Erythroblast (primary cell): ENCODE measurements at regions not wholly inside any gene's neighbourhood (a gene's known extent, or its start where the extent isn't known, plus 50 kb on each side); places are given as distances from the start of the nearest gene placed in this dataset.
"Not testable (repeated sequence)": the region's sequence is repeated elsewhere in the genome, so short reads cannot be mapped to it uniquely, and the experiment has no call there.

Experiments used
- GATA1 ChIP-seq: IDR thresholded peaks from 2 replicates; pipeline ENCODE4 v1.6.1; 2011; ENCODE audit warnings: low read depth, mild to moderate bottlenecking, control low read depth, low read length, moderate library complexity
- POLR2A ChIP-seq: IDR thresholded peaks from 2 replicates; pipeline ENCODE4 v1.6.1; 2011; ENCODE audit warnings: mild to moderate bottlenecking, low read length

- TF ChIP-seq POLR2A, GATA1: not testable (repeated sequence)
These were observed 107.6 kb downstream of the FBXO8 start for GRCh38 chr4:174175836-174176235.
